Stimulated activated CD4-positive, alpha-beta T cell treated with anti-CD3 and anti-CD28 coated beads, Interleukin-4, amount 100 ng/mL, for 48 hours (primary cell): ENCODE measurements at regions not wholly inside any gene's neighbourhood (a gene's known extent, or its start where the extent isn't known, plus 50 kb on each side); places are given as distances from the start of the nearest gene placed in this dataset.
A peak's percentile ranks its signal among the peaks of the same experiment; 100 is the strongest.

Source experiments
- DNase-seq, 2 donors: peaks; one replicate each; pipeline ENCODE4 v3.0.0-alpha.2; 2020; ENCODE audit warnings: low read depth in 2 of 2

GRCh38 chr7:22657479-22657878 is 69.5 kb upstream of the IL6 start:
- no peak for DNase-seq

DNA sequence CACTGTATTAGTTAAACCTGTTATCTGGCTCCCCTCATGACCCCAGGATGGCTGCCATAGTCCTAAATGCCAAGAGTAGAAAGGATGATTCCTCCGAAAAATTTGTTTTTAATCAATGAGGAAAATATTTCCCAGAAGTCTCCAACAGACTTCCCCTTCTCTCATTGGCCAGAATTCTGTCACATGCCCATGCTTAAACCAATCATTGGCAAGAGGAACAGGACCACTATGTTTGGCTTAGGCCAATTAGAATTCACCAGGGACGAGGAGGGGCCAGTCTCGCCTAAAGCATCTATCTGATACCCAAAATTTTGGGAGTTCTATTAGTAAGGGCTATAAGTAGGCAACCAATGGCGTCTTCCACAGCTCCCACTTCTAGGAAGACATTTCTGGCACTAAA is 71.2 kb upstream of the IL6 start:
- DNase-seq, result no peak

GRCh38 chr7:22654831-22655230 is 72.2 kb upstream of the IL6 start:
- no peak for DNase-seq

DNA sequence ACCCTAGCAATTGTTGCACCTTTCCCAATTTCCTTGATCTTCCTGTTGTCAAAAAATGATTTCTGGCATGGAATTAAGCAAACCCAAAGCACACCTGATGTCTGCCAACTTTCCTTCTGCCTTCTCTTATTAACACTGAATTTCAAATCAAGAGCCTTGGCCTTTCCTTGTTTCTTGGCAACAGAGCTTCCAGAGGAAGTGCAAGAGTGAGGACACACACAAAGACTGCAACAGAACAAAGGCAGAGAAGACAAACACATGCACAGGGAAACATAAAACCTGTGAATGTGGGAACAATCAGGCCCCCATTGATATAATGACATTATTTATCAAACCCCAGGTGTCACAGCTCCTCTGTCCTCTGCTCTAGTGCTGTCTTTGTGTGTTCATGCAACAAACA is 73.0 kb upstream of the IL6 start:
- no peak for DNase-seq

GRCh38 chr7:22651534-22652243 is 75.3 kb upstream of the IL6 start:
- no peak for DNase-seq

GRCh38 chr7:22651036-22651435 is 76.0 kb upstream of the IL6 start:
- DNase-seq, result no peak

DNA sequence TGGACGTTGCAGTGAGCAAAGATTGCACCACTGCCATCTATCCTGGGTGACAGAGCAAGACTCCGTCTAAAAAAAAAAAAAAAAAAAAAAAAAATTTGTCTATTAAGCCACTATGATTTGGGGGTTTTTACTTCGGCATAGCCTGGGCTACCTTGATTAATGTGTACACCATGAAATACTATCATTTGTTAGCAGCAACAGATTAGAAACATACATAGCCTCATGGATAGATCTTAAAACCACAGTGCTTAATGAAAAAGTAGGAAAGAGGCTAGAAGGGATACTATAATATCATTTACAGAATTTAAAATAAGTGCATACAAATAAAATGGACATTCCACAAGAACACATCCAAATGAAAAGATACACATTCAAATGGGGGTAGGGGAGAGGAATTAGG is 77.3 kb upstream of the IL6 start:
- no peak for DNase-seq

DNA sequence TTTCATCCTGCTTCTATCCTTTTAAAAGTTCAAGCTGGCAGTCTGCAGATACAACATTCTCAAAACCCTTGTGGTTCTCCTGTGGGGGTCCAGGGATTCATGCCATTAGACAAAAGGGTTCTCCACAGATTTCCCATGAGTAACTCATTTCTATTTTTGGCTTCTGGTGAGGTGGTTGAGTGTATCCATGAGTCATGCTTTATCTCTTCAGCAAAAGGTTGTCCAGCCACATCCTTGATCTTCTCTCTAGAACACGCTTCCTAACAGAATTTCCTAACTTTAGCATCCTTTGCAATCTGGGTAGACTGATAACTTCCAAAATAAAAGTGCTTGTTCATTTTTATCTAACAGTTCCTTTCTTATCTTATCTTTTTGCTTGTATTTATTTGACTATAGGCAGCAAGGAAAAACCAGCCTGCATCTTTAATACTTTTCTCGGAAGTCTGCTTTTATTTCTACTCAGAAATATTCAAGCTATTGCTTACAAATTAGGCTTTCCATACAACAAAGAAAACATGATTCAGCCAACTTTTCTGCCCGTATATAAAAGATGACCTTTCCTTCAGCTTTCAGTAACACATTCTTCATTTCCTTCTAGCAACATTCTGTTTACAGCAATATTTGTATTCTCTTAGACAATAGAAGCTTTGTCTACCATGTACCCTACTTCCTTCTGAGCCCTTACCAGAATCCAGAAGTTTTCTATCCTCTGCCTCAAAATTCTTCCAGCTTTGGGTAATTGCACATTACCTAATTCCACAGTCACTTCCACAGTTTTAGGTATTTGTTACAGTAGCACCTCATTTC is 79.3 kb upstream of the IL6 start:
- DNase-seq, result no peak

DNA sequence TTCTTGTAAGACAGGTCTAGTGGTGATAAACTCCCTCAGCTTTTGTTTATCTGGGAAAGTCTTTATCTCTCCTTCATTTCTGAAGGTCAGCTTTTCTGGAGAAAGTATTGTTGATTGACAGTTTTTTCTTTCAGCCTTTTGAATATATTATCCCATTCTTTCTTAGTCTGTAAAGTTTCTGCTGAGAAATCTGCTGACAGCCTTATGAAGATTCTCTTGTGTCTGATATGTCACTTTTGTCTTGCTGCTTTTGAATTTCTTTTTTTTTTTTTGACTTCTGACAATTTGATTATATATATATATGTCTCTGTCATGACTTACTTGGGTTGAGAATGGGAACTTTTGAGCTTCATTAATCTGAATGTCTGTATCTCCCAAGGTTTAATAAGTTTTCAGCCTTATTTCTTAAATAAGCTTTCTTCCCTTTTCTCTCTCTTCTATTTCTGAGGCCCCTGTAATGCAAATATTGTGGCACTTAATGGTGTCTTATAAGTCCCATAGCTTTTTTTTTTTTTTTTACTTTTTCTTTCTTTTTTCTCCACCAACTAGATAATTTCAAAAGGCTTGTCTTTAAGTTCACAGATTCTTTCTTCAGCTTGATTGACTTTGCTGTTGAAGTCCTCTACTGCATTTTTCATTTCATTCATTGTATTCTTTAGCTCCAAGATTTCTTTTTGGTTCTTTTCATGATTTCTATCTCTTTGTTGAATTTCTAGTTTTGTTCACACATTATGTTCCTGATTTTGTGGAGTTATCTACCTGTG is 81.4 kb upstream of the IL6 start:
- no peak for DNase-seq

DNA sequence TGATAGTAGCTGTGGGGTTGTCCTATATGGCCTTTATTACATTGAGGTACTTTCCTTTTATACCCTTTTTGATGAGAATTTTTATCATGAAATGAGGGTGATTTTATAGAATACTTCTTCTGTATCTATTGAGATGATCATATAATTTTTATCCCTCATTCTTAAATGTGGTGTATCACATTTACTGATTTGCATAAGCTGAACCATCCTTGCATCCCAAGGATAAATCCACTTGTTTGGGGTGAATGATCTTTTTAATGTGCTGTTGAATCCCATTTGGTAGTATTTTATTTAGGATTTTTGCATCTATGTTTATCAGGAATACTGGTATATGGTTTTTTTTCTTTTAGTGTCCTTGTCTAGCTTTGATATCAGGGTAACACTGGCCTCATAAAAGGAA is 84.5 kb upstream of the IL6 start:
- no peak for DNase-seq

GRCh38 chr7:22640269-22640668 is 86.7 kb upstream of the IL6 start:
- peak in 1 of 2 donors; percentile 47 for DNase-seq

GRCh38 chr7:22639396-22639795 is 87.6 kb upstream of the IL6 start:
- no peak for DNase-seq

GRCh38 chr7:22635349-22635748 is 91.7 kb upstream of the IL6 start:
- DNase-seq, result no peak

DNA sequence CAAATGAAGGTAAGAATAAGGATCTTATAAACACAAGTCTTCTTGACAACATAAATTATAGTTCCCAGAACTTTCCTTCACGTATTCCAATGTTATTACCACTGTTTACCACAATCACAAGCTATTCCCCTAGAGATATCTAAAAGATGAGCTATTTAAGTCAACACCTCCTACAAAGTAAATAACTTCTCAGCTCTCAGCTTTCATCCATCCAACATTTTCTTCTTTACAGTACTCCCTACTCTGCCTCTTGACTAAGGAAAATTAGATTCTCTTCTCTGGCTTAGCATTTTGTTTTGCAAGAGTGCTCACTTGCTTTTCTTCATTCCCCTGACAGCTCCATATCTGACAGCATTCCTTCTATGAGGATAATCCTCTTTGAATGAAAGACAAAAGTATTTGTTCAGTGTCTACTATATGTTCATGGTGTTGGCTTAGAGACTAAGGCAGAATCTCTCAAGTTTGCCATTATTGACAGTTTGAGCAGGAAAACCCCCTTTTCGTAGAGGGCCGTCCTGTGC is 93.0 kb upstream of the IL6 start:
- no peak for DNase-seq

DNA sequence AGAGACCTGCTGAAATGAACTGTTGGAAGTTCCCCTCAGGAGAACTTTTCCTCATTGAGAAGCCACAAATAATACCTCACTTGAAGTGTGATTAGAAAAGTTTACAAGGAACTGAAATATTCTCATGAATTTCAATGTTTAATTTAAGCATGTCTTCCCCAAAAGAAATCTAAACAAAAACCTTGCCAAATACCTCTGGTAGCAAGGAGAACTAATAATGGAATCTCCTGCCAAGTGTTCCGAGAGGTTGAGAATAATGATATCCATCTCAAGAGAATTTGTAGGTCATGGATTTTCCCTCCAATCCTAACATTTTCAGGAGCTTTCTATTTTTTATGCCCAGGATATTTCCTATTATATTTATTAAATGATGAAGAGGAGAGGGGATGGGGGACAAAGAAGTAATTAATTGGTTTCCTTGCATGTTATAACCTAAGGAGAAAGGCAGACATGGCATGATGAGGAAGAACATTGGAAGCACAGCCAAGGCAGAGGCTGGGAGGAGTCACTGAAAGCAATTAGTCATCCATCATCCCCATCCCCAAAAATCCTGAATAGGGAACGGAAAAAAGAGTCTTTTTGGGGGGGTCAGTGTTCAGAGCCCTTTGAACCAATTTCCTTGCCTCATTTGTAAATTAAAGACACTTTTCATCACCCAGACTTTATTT is 93.6 kb upstream of the IL6 start:
- DNase-seq, result no peak

DNA sequence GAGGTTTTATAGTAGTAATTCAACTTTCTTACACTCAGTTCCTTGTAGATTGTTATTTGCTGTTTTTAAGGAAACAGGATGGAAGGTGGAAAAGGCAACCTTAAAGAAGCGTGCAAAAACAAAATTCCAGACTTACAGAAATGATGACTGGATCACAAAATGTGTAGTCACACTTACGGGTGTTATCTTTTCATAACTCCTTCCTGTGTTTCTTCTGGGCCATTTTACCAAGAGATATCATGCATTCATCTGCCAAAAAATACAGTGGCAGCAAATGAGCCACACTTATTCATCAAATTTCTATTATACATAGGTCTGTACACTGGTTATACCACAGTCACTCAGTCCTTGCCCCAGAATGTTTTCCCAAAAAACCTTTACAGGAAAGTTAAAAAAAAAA is 94.3 kb upstream of the IL6 start:
- DNase-seq, result no peak

- no peak for DNase-seq
Measured at GRCh38 chr7:22631730-22632129, 95.3 kb upstream of the IL6 start.

- DNase-seq, result no peak
Measured at GRCh38 chr7:22630069-22630468, 96.9 kb upstream of the IL6 start.

- DNase-seq, result no peak
Measured at GRCh38 chr7:22629056-22629455, 97.9 kb upstream of the IL6 start.

DNA sequence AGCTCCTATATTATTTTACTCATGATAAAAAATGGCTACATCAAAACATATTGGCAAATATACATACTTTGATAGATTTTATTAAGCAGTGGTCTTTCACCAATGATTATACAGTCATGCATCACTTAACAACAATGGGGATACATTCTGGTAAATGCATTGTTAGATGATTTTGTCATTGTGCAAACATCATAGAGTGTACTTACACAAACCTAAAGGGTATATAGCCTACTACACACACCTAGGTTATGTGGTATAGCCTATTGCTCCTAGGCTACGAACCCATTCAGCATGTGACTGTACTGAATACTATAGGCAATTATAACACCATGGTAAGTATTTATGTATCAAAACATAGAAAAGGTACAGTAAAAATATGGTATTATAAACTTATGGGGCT is 98.9 kb upstream of the IL6 start:
- DNase-seq, result no peak

DNA sequence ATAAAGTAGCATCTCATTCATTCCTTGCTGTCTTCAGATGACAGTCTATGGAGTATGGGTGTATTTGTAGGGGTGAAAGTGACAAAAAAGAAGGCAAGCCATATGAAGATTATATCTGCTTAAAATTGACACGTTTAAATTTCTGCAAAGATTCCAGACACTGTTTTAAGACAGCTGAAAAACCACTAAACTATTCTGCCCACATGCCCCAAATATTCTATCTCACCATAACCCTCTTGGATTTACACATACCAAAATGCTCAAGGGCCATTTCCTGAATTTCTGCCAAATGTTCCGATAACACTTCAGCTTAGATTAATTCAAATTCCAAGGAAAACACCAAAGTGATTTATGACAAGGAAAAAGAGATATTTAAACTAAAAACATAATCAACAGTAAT is 99.9 kb upstream of the IL6 start:
- no peak for DNase-seq

- no peak for DNase-seq
Measured at GRCh38 chr7:22625251-22625650, 101.7 kb upstream of the IL6 start.
